ENCODE measurements at regions not wholly inside any gene's neighbourhood (a gene's known extent, or its start where the extent isn't known, plus 50 kb on each side); places are given as distances from the start of the nearest gene placed in this dataset.

GRCh38 chr18:57210716-57211411, 64.0 kb downstream of the BOD1L2 start:
- TF ChIP-seq, protein P1, sequence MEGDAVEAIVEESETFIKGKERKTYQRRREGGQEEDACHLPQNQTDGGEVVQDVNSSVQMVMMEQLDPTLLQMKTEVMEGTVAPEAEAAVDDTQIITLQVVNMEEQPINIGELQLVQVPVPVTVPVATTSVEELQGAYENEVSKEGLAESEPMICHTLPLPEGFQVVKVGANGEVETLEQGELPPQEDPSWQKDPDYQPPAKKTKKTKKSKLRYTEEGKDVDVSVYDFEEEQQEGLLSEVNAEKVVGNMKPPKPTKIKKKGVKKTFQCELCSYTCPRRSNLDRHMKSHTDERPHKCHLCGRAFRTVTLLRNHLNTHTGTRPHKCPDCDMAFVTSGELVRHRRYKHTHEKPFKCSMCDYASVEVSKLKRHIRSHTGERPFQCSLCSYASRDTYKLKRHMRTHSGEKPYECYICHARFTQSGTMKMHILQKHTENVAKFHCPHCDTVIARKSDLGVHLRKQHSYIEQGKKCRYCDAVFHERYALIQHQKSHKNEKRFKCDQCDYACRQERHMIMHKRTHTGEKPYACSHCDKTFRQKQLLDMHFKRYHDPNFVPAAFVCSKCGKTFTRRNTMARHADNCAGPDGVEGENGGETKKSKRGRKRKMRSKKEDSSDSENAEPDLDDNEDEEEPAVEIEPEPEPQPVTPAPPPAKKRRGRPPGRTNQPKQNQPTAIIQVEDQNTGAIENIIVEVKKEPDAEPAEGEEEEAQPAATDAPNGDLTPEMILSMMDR (IDR thresholded peaks at IDR 0.05; ENCODE audit: insufficient read depth, missing control alignments), result no peak
- no peak for FAIRE-seq
- DNase-seq (ENCODE audit: insufficient read length, low spot score), result no peak

DNA sequence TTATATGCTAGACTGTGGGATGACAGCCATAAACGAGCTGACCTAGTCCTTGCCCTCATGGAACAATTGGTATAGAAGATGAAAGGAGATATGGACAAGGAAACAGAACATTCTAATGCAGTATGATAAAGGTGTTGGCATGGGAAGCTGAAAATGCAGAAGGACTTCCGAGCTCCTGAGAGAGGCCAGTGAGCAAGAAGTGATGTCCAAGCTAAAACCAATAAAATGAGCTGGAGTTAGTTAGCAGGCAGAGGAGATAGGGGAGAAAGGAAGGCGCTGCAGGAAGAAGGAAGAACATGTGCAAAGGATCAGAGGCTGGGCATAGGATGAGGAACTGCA, 64.5 kb downstream of the BOD1L2 start:
- TF ChIP-seq, protein P1 (IDR thresholded peaks at IDR 0.05; ENCODE audit: insufficient read depth, missing control alignments), result no peak
- DNase-seq (ENCODE audit: insufficient read length, low spot score) (no peak), FAIRE-seq (no peak)

DNA sequence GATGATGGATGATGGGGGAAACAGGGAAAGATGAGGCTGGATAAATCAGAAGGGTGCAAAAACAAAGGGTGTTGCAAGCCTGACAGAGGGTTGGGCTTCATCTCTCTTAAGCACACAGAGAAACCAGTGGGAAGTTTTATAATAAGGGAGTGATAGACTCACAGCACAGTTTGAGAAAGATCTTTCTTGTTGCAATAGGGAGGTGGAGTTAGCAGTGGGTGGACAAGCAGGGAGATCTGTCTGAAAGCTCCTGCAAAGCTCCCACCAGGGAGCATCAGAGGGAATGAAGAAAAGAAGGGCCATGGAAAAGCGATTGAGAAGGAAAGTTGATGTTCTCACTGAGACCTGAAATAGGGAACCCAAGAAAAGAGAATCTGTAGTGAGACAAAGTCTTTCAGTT, 64.9 kb downstream of the BOD1L2 start:
- FAIRE-seq (no peak), DNase-seq (ENCODE audit: insufficient read length, low spot score) (no peak)
- TF ChIP-seq, protein P1 (IDR thresholded peaks at IDR 0.05; ENCODE audit: insufficient read depth, missing control alignments), result no peak

GRCh38 chr18:57212678-57213077, 65.8 kb downstream of the BOD1L2 start:
- DNase-seq (ENCODE audit: insufficient read length, low spot score) (no peak), FAIRE-seq (no peak)
- TF ChIP-seq, protein P1 (IDR thresholded peaks at IDR 0.05; ENCODE audit: insufficient read depth, missing control alignments), result no peak

DNA sequence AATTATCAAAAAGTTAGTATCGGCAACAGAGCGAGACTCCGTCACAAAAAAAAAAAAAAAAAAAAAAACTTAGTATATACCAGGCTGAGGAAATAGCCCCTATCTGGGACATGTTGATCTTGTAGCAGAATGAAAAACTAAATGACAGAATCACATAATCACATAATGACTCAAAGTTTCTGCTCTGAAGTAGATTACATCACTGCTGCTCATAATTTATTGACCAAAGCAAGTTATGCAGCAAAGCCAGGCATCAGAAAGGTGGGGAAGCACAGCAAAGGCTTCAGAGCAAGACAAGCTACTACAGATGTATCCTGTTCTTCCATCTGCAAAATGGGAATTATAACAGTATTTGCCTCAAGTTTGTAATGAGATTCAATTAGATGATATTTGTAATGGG, 68.1 kb downstream of the BOD1L2 start:
- no peak for FAIRE-seq
- TF ChIP-seq, protein P1 (IDR thresholded peaks at IDR 0.05; ENCODE audit: insufficient read depth, missing control alignments), result no peak
- DNase-seq (ENCODE audit: insufficient read length, low spot score), result no peak

DNA sequence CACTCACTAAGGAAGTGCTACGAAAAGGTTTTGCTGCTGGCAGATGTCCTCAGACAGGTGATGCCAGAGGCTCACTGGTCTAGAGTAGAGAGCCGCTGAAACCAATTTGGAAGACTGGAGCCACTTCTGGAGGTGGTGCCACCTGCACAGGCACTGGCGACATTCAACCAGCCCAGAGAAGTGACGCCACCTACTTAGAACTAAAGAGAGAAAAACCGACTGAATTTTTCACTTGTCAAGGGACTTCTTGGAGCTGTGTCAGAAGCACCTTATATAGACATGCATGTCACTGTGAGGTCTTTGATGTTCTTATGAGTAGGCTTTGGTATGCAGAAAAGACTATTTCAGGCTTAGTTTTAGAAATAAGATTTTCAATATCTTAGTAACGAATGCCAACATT, 71.4 kb downstream of the BOD1L2 start:
- DNase-seq (ENCODE audit: insufficient read length, low spot score), result no peak
- FAIRE-seq, result no peak
- TF ChIP-seq, protein P1 (IDR thresholded peaks at IDR 0.05; ENCODE audit: insufficient read depth, missing control alignments), result no peak

DNA sequence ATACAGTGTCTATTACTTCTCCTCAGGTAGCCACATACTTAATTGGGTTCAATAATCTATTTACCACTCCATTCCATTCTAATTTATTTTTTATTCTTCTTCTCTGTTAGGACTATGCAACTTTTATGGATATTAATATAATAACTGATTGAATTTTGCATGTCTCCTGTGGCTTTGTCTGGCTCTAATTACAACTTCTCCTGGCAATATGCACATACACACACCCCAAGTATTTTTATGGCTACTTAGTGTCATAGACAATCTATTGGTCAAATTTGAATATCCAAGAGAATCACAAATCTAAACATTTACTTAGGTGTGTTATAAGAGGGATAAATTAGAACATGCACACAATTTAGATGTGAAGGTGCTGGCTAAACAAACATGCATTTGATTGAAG, 73.1 kb downstream of the BOD1L2 start:
- FAIRE-seq (no peak), DNase-seq (ENCODE audit: insufficient read length, low spot score) (no peak)
- TF ChIP-seq, protein P1 (IDR thresholded peaks at IDR 0.05; ENCODE audit: insufficient read depth, missing control alignments), result no peak
